ENCODE measurements at regions not wholly inside any gene's neighbourhood (a gene's known extent, or its start where the extent isn't known, plus 50 kb on each side); places are given as distances from the start of the nearest gene placed in this dataset.
"Not testable (repeated sequence)": the region's sequence is repeated elsewhere in the genome, so short reads cannot be mapped to it uniquely, and the experiment has no call there.

GRCh38 chr4:125262502-125262901 lies 52.3 kb upstream of the FAT4 start:
- no peak for DNase-seq (ENCODE audit: low spot score)

DNA sequence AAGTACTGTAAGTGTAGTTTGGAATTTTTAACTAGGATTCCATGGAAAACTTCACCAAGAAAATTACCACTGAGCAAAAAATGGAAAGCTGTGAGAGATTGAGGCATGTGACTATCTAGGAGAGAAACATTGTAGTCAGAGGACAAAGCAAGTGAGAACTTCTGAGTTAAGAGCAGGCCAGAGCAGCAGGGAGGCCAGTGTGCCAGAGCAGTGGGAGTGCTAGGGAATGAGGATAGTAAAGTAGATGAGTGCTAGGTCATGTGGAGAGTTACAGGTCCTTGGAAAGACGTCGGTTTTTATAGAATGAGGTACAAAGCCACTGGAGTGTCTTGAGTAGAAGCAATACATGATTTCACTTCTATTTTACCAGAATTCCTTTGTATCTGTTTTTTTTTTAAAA lies 52.7 kb upstream of the FAT4 start:
- no peak for DNase-seq (ENCODE audit: low spot score)

DNA sequence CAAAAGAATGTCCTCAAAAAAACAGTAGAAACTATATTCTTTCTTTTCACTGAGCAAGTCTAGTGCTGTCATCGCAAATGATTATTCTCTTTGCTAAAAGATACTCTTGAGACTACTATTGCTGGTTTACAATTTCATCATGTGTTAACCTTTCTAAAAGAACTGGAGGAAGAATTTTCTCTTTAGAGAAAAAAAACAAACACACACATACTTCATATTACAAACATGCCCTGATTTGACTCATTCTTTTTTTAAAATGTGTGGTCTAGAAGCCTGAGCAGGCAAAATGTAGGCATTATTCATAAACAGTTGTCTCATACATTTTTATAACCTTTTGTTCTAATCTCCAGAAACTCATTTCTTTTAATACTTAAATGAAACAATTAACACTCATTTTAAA lies 60.6 kb upstream of the FAT4 start:
- no peak for DNase-seq (ENCODE audit: low spot score)

DNA sequence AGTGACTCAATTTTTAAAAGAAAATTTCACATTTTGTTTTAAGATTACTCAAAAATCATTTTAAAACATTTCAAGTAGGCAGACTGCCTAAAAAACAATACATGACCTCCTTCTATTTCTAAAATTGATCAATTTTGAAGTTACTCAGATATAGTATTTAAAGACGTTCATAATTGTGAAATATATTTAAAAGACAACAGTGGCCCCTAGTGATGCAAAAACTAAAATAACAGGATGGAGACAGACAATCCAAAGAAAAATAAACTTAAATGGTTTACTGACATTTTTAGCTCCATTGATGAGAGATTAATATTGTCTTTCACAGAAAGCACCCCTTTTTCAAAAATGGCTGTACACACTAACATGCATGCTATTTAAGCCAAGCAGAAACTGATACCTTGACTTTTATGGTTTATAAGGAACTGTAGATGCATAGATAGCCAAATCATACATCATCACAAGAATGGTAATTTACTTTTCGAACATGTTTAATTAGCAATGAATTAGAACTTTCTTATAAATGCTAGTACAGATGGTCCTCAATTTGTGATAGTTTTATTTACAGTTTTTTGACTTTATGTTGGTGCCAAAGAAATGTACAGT lies 69.8 kb upstream of the FAT4 start:
- peak; percentile 31 for DNase-seq (ENCODE audit: low spot score)

GRCh38 chr4:125243789-125244397 lies 70.9 kb upstream of the FAT4 start:
- no peak for DNase-seq (ENCODE audit: low spot score)

GRCh38 chr4:125235971-125236370 lies 78.8 kb upstream of the FAT4 start:
- DNase-seq (ENCODE audit: low spot score) = no peak

- DNase-seq (ENCODE audit: low spot score) = no peak
Measured at GRCh38 chr4:125231661-125232060, 83.1 kb upstream of the FAT4 start.

GRCh38 chr4:125229596-125230058 lies 85.1 kb upstream of the FAT4 start:
- no peak for DNase-seq (ENCODE audit: low spot score)

DNA sequence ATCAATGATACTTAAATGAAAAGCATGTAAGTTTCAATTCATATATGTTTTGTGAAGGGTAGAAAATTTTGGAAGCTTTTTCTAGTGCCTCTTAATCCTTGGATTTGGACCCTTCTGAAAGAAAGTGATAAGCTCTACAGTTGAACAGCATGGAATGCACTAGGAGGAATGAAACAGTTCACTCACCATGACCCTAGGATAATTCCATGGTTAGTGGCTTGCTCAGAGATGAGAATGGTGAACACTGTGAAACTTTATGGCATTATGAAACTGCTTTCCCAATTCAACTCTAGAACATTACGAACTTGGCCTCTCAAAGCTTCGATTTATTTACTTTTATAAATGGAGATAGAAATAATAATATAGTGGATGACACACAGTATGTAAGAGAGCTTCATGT lies 88.9 kb upstream of the FAT4 start:
- DNase-seq (ENCODE audit: low spot score) = no peak

DNA sequence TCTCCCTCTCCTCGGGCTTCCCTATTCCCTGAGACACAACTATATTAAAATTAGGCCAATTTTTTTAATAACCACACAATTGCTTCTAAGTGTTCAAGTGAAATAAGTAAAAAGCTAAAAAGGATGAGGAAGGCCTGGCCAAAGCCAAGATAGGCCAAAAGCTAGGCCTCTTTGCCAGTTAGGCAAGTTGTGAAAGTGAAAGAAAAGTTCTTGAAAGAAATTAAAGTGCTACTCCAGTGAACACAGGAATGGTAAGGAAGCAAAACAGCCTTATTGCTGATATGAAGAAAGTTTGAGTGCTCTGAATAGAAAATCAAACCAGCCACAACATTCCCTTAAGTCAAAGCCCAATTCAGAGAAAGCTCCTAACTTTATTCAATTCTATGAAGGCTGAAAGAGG lies 114.2 kb upstream of the FAT4 start:
- no peak for DNase-seq (ENCODE audit: low spot score)

DNA sequence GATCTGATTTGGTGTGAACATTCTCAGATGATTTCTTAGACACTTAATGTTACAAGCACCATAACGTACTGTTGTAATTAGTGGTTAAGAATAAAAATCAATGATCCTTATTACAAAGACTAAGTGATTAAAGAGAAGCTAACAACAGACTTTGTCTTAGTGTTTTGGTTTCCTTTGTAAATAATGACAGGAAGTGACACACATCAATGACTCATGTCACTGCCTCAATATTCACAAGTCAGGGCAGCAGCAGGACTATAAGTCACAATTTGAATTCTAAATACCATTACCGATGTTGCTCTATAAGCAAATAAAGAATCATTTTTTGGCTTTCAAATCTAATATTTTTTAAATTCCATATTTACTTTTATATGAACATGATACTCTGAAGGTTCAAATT lies 115.8 kb upstream of the FAT4 start:
- DNase-seq (ENCODE audit: low spot score) = no peak

- not testable (repeated sequence) for DNase-seq (ENCODE audit: low spot score)
Measured at GRCh38 chr4:125191874-125192459, 122.8 kb upstream of the FAT4 start.

GRCh38 chr4:125191232-125191631 lies 123.5 kb upstream of the FAT4 start:
- DNase-seq (ENCODE audit: low spot score) = no peak

DNA sequence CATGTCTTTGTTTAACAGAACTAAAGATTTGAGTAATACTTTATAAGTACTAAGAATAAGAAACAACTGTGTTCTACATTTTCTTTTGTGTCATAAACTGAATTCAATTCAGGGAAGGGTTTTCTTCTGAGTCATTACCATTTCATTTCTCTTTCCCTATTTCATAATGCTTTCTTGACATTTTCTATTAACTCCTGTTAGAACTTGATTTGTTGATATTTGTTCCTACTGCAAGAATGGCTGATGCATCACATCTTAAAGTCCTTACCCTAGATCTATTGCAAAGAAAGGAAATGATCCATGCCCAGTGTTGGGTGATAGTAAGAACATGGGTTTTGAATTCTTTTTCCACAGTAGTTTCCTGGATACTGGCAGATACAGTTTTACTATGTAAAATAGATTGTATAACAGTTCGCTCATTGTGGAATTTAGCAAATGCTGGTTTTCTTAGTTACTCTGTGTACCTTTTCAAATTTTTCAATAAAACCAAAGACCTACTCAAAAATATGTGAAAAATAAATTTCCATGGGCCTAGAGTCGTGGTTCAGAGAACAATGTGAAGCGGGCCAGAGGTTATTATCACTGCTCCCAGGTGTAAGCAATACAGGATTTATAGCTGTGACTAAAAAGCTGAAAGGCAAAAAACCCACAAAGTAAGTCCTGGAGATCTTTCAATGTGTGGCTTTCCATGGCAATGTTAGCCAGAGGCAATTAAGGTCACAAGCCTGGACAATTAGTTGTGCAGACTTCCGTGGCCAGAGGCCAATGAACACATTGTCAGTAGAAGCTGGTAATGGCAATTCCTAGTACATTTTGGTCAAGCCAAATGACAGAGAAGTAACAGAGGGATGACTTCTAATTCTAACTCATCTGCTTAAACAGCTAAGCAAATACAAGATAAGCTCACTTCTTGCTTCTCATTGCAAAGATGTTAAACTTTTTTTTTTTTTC lies 127.3 kb upstream of the FAT4 start:
- DNase-seq (ENCODE audit: low spot score) = no peak

- DNase-seq (ENCODE audit: low spot score) = no peak
Measured at GRCh38 chr4:125184116-125184515, 130.6 kb upstream of the FAT4 start.

DNA sequence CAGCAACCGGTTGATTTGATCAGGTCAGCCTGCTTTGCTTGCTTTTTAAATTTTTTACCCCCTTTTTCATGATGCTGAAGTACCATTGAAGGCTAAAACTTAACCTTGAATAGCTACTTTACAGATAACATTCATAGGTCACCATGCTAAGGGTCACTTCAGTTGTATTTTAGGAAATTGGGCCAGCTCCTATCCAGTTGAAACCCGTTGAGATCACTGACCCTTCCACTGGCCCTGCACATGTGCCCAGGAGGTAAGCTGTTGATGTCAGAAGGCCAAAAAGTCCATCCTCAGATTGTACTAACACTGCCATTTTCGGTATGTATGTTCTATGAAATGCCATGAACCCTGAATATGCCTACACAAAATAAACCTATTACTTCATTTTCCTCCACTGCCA lies 133.0 kb upstream of the FAT4 start:
- no peak for DNase-seq (ENCODE audit: low spot score)

DNA sequence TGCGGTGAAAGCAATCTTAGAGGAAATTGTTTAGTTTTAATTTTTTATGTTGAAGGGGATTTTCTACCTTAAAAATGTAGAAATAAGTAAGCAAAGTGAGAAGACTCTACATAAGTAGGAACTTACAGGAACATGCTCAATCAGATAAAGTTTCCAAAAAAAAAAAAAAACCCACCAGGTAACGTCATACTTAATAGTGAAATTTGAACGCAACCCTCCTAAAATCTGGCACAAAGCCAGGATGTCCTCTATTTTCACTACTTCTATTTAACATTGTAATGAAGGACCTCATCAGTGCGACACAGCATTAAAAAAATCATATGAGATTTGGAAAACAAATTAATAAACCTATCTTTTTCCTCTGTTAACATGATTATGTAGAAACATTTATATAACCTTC lies 135.0 kb upstream of the FAT4 start:
- DNase-seq (ENCODE audit: low spot score) = no peak

GRCh38 chr4:125169192-125169591 lies 145.6 kb upstream of the FAT4 start:
- no peak for DNase-seq (ENCODE audit: low spot score)

- no peak for DNase-seq (ENCODE audit: low spot score)
Measured at GRCh38 chr4:125168531-125168930, 146.2 kb upstream of the FAT4 start.

GRCh38 chr4:125166012-125166411 lies 148.7 kb upstream of the FAT4 start:
- DNase-seq (ENCODE audit: low spot score) = not testable (repeated sequence)

GRCh38 chr4:125159001-125159400 lies 155.8 kb upstream of the FAT4 start:
- DNase-seq (ENCODE audit: low spot score) = no peak

GRCh38 chr4:125155251-125155650 lies 159.5 kb upstream of the FAT4 start:
- no peak for DNase-seq (ENCODE audit: low spot score)
